Hepatocyte (in vitro differentiated cells): ENCODE measurements at regions not wholly inside any gene's neighbourhood (a gene's known extent, or its start where the extent isn't known, plus 50 kb on each side); places are given as distances from the start of the nearest gene placed in this dataset.
"Not testable (repeated sequence)": the region's sequence is repeated elsewhere in the genome, so short reads cannot be mapped to it uniquely, and the experiment has no call there.

Source experiments
- DNase-seq: peaks from one replicate; pipeline ENCODE4 v3.0.0-alpha.2; 2016; ENCODE audit warnings: low spot score
- H2AFZ ChIP-seq: fragments of 200-600 bp; sonication (generic); 2 replicates; pipeline ENCODE4 v1.6.0; 2016; ENCODE audit warnings: antibody characterized with exemption, mild to moderate bottlenecking
- H3K27ac ChIP-seq: fragments of 200-600 bp; sonication (generic); 2 replicates; pipeline ENCODE4 v1.5.1; 2016; ENCODE audit warnings: mild to moderate bottlenecking
- H3K27me3 ChIP-seq: fragments of 200-600 bp; sonication (generic); 2 replicates; pipeline ENCODE4 v1.6.1; 2016
- H3K36me3 ChIP-seq: fragments of 200-600 bp; sonication (generic); replicated peaks from 2 replicates; pipeline ENCODE4 v1.5.1; 2016; ENCODE audit warnings: low read depth; ENCODE audit not compliant: insufficient read depth
- H3K4me1 ChIP-seq: fragments of 200-600 bp; sonication (generic); 2 replicates; pipeline ENCODE4 v1.5.1; 2016; ENCODE audit warnings: mild to moderate bottlenecking, moderate library complexity; ENCODE audit not compliant: insufficient read depth
- H3K4me2 ChIP-seq: fragments of 200-600 bp; sonication (generic); 2 replicates; pipeline ENCODE4 v1.6.0; 2016
- H3K4me3 ChIP-seq: fragments of 200-600 bp; sonication (generic); 2 replicates; pipeline ENCODE4 v1.5.1; 2016; ENCODE audit warnings: mild to moderate bottlenecking
- H3K79me2 ChIP-seq: fragments of 200-600 bp; sonication (generic); 2 replicates; pipeline ENCODE4 v1.6.0; 2017; ENCODE audit warnings: mild to moderate bottlenecking
- H3K9me2 ChIP-seq: fragments of 200-600 bp; sonication (generic); replicated peaks from 2 replicates; pipeline ENCODE4 v1.6.0; 2017; ENCODE audit warnings: mild to moderate bottlenecking; ENCODE audit not compliant: insufficient read depth
- H3K9me3 ChIP-seq: fragments of 200-600 bp; sonication (generic); 2 replicates; pipeline ENCODE4 v1.5.1; 2016; ENCODE audit warnings: low read depth, mild to moderate bottlenecking
- H4K20me1 ChIP-seq: fragments of 200-600 bp; sonication (generic); 2 replicates; pipeline ENCODE4 v1.6.0; 2016; ENCODE audit warnings: mild to moderate bottlenecking; ENCODE audit not compliant: insufficient read depth, poor library complexity, severe bottlenecking
- WGBS: methylation state at CpG from one replicate; pipeline ENCODE4 v1.1.6; 2016; ENCODE audit warnings: low lambda C conversion rate; ENCODE audit errors: missing lambda C conversion rate; 5-methylcytosine and 5-hydroxymethylcytosine counted together

DNA sequence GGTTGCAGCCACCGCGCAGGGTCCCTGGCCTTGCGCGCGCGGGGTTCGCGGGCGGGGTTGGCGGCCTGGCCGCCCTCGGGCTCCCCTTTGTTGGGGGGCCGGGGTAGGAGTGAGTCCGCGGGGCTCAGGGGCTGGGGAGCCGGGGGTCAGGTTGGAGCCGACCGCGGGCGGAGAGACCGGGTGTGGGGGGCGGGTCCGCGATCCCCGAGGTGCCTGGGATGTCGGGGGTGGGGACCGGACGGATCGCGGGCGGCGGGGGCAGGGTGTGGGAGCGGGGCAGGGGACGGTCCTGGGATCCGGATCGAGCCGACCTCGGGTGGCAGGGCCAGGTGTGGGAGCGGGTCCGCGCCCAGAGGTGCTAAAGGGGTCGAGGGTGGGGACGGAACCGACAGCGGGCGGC is 4410.0 kb upstream of the TPTE start:
- H2AFZ ChIP-seq, H4K20me1 ChIP-seq, H3K27ac ChIP-seq, H3K27me3 ChIP-seq, H3K9me3 ChIP-seq, DNase-seq, H3K4me2 ChIP-seq, H3K4me3 ChIP-seq, H3K79me2 ChIP-seq, H3K9me2 ChIP-seq, H3K4me1 ChIP-seq, H3K36me3 ChIP-seq: not testable (repeated sequence)
- WGBS, result no CpG with 5 or more reads among the region's 46 CpGs

DNA sequence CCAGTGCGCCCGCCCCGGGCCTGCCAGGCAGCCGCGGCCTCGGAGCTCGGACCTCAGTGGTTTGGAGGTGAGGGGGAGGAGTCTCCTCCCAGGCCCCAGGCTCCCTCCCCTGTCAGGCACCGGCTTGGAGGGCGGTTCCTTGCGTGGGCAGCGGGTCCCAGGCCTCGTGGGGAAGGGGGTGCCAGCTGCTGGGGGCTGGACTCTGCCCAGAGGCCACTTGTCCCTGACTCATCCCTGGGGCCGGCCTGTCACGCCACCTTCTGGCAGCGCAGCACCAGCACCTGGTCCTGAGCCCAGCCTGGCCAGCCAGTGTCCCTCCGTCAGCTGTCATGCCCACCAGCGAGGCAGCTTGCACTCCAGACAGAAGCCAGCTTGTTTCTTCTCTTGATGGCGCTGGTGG is 4403.0 kb upstream of the TPTE start:
- DNase-seq, H3K27ac ChIP-seq, H2AFZ ChIP-seq, H3K79me2 ChIP-seq, H3K4me3 ChIP-seq, H3K9me3 ChIP-seq, H3K9me2 ChIP-seq, H3K36me3 ChIP-seq, H3K4me1 ChIP-seq, H4K20me1 ChIP-seq, H3K27me3 ChIP-seq, H3K4me2 ChIP-seq: not testable (repeated sequence)
- WGBS, result 88% methylated on average over 4 of the region's 18 CpGs

DNA sequence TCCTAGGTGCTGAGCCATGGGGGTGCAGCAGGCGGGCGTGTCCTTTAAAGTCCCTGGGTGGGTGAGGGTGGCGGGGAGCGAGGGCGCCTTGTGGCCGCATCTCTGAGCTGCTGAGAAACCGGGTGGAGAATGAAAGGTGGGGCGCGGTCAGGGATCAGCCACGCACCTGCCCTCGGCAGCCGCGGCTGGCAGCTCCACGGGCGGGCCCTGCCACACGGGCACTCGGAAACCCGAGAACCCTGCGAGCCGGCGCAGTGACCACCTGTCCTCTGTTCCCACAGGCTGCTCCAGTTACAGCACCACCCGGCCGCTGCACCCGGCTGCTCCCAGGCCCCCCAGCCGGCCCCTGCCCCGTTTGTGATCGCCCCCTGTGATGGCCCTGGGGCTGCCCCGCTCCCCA is 4400.5 kb upstream of the TPTE start:
- H3K4me3 ChIP-seq, H4K20me1 ChIP-seq, H3K4me2 ChIP-seq, H3K9me3 ChIP-seq, H3K9me2 ChIP-seq, H3K27me3 ChIP-seq, H3K27ac ChIP-seq, H3K36me3 ChIP-seq, H3K79me2 ChIP-seq, H2AFZ ChIP-seq, H3K4me1 ChIP-seq, DNase-seq: not testable (repeated sequence)
- WGBS, result 100% methylated on average over 6 of the region's 28 CpGs

DNA sequence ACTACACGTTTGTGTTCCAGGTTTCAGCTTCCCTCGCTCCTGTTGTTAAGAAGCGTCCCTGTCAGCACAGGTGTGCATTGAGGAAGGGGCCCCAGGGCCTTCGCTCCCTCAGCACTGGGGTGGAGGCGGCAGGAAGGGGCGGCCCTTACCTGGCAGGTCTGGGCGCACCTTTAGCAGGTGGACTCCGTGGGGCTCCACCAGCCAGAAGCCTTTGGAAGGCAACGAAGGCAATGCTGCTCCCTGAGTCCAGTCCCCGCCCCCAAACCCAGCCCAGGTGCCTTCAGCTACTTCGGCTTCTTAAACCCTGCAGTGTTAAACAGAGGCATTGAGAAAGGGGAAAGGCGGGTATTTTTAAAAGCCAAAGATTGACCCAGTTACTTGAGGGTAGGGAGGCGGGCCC is 4398.8 kb upstream of the TPTE start:
- WGBS, result 93% methylated on average over 2 of the region's 13 CpGs
- H3K36me3 ChIP-seq, DNase-seq: not testable (repeated sequence)

DNA sequence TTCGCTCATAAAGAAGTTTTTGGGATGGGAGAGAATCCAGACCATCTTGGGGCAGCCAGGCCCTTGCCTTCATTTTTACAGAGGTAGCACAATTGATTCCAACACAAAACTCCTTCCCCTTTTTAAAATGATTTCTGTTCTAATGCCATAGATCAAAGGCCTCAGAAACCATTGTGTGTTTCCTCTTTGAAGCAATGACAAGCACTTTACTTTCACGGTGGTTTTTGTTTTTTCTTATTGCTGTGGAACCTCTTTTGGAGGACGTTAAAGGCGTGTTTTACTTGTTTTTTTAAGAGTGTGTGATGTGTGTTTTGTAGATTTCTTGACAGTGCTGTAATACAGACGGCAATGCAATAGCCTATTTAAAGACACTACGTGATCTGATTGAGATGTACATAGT is 4398.2 kb upstream of the TPTE start:
- H3K36me3 ChIP-seq, H3K4me3 ChIP-seq, H3K27me3 ChIP-seq, H2AFZ ChIP-seq, H4K20me1 ChIP-seq, H3K4me1 ChIP-seq, H3K9me2 ChIP-seq, H3K27ac ChIP-seq, DNase-seq, H3K79me2 ChIP-seq, H3K4me2 ChIP-seq, H3K9me3 ChIP-seq: not testable (repeated sequence)
- WGBS, result 100% methylated on average over 1 of the region's 6 CpGs

More for the DNA sequence above, 4398.8 kb upstream of the TPTE start:
- H3K4me2 ChIP-seq, H3K79me2 ChIP-seq, H3K9me3 ChIP-seq, H3K27me3 ChIP-seq, H3K4me1 ChIP-seq, H2AFZ ChIP-seq, H3K27ac ChIP-seq, H3K9me2 ChIP-seq, H4K20me1 ChIP-seq, H3K4me3 ChIP-seq: not testable (repeated sequence)

DNA sequence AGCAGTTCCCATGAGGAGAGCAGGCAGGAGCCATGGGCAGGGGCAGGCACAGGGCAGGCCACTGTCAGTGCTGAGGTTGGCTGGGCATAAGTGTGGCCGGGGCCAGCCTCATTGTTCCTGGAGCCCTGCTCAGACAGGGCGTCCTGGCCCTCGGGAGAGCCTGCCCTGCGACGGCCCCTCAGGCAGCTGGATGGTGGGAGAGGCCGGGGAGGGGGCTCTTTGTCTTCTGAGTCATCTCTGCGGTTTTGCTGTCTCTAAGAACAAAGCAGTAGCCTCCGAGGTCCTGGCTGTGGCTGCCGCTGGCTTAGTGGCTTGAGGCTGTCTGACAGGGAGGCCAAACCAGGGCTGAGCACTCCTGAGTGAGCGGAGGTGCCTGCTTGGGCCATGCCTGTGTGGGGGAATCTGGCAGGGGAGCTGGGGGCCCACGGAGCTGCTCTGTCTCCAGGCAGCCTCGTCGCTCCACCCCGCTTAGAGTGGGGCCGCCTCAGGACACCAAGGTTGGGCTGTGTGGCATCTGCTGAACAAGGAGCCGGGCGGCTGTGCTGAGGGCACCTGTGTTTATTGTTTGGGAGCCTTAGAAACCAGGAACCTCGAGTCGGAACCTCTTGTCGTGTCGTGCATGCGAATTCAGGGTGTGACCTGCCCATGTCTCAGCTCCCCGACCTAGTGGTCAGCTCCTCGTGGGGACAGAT is 4395.7 kb upstream of the TPTE start:
- not testable (repeated sequence) for H3K9me3 ChIP-seq, H3K9me2 ChIP-seq, H3K79me2 ChIP-seq, H3K27me3 ChIP-seq, H2AFZ ChIP-seq, H3K4me2 ChIP-seq, H3K27ac ChIP-seq, H4K20me1 ChIP-seq, H3K36me3 ChIP-seq, H3K4me3 ChIP-seq, H3K4me1 ChIP-seq
- 26% methylated on average over 7 of the region's 24 CpGs for WGBS
- peak; percentile 16 for DNase-seq

DNA sequence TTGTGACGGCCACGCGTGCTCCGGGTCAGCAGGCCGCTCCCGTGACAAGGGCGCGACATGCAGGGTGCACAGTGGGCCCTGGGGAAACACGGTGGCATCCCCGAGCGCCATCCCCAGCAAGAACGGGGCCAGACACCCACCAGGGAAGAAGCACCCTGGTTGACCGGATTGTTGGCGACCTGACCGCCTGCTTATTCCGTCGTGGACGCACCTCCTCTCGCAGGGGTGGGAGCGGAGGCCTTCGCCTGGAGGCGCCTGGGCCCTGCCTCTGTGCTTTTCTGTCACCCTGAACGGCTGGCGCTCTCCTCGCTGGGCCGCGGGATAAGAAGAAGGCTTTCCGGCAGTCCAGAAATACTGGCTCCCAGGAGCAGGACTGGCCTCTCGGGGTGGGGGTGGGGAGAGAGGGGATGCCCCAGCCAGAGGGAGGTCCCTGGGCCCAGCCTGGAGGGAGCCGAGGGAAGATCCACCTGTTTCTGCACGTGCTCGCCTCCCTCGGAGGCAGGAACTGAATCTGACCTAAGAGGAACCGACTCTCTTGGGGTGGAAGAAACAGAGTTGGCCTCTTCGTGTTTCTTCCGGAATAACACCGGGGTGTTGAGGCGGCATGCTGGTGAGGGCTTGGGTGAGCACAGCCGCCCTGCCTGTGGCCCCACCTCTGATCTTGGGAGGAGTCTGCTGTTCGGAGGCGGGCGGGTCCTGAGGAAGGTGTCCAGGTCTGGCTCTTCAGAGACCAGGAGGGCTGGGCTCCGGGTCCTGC is 4394.2 kb upstream of the TPTE start:
- H2AFZ ChIP-seq, H3K4me3 ChIP-seq, H3K4me2 ChIP-seq, H3K27ac ChIP-seq, H4K20me1 ChIP-seq, H3K36me3 ChIP-seq, H3K27me3 ChIP-seq, H3K79me2 ChIP-seq, H3K9me2 ChIP-seq, H3K4me1 ChIP-seq, H3K9me3 ChIP-seq: not testable (repeated sequence)
- DNase-seq, result peak; percentile 1
- WGBS, result 80% methylated on average over 1 of the region's 43 CpGs

DNA sequence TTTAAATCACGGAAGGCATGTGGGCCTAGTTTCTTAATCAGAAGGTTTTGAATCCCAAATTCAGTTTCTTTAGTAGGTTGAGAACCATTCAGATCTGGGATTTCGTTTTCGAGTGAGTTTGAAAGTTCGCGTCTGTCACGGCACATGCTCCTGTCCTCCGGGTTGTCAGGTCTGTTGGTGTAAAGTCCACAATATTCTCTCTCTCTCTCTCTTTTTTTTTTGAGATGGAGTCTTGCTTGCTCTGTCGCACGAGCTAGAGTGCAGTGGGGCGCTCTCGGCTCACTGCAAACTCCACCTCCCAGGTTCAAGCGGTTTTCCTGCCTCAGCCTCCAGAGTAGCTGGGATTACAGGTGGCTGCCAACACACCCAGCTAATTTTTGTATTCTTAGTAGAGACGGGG is 4390.6 kb upstream of the TPTE start:
- not testable (repeated sequence) for H4K20me1 ChIP-seq, DNase-seq, H3K36me3 ChIP-seq, H3K4me3 ChIP-seq, H3K4me2 ChIP-seq, H3K27ac ChIP-seq, H3K9me2 ChIP-seq, H2AFZ ChIP-seq, H3K79me2 ChIP-seq, H3K4me1 ChIP-seq, H3K9me3 ChIP-seq, H3K27me3 ChIP-seq
- WGBS, result 64% methylated on average over 4 of the region's 13 CpGs

DNA sequence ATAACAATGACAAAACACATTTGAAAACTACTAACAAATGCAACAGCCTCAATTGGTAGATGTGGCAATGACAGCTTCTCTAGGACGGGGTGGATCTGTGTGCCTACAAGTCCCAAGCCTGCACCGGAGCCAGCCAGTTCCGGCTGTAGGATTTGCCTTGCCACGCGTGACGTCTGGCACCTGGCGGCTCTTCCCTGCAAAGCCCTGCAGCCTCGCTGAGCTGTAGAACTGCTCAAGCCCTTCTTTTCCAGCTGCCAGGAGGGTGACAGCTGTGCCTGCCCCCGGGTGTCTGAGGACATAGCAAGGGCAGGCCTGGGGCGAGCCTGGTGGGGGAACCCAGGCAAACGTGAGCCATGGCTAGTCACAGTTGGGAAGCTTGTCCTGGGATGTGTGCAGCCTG is 4388.0 kb upstream of the TPTE start:
- not testable (repeated sequence) for H2AFZ ChIP-seq, H3K27ac ChIP-seq, H3K4me1 ChIP-seq, H3K9me3 ChIP-seq, H4K20me1 ChIP-seq, H3K79me2 ChIP-seq, H3K9me2 ChIP-seq, H3K27me3 ChIP-seq, H3K4me3 ChIP-seq, H3K4me2 ChIP-seq, DNase-seq, H3K36me3 ChIP-seq
- WGBS, result no CpG with 5 or more reads among the region's 11 CpGs
